Uterus (tissue), 3 donors: ENCODE measurements at regions not wholly inside any gene's neighbourhood (a gene's known extent, or its start where the extent isn't known, plus 50 kb on each side); places are given as distances from the start of the nearest gene placed in this dataset.
"Not testable (repeated sequence)": the region's sequence is repeated elsewhere in the genome, so short reads cannot be mapped to it uniquely, and the experiment has no call there.

Experiments used
- DNase-seq, 2 donors: peaks; one replicate each; pipeline ENCODE4 v3.0.0-alpha.2; 2019 to 2020
- H3K27ac ChIP-seq, 2 donors: fragments of 200-600 bp; sonication (generic); 1 replicate in 1 of 2; 2 replicates in 1 of 2; pipeline ENCODE4 v1.5.1; 2016 to 2018
- H3K27me3 ChIP-seq, 2 donors: fragments of 200-600 bp; sonication (generic); one replicate each; pipeline ENCODE4 v1.5.1; 2018 to 2019; ENCODE audit warnings: control low read depth in 1 of 2
- H3K36me3 ChIP-seq, 2 donors: fragments of 200-600 bp; sonication (generic); one replicate each; pipeline ENCODE4 v1.5.1; 2019; ENCODE audit warnings: control low read depth in 1 of 2
- H3K4me1 ChIP-seq, 2 donors: fragments of 200-600 bp; sonication (generic); one replicate each; pipeline ENCODE4 v1.5.1; 2018 to 2019; ENCODE audit warnings: control low read depth in 1 of 2
- H3K4me3 ChIP-seq, 2 donors: fragments of 200-600 bp; sonication (generic); 1 replicate in 1 of 2; 2 replicates in 1 of 2; pipeline ENCODE4 v1.5.1; 2018 to 2019; ENCODE audit warnings: mild to moderate bottlenecking in 1 of 2
- H3K9me3 ChIP-seq, 2 donors: fragments of 200-600 bp; sonication (generic); one replicate each; pipeline ENCODE4 v1.5.1; 2019; ENCODE audit warnings: control low read depth in 1 of 2
- CTCF ChIP-seq, 4 experiments: fragments of 200-600 bp in 2 of 4; fragments of 450-650 bp in 2 of 4; sonication (generic) in 2 of 4; IDR thresholded peaks; one replicate each; pipeline ENCODE4 v1.5.1; 2016 to 2019; ENCODE audit warnings: antibody characterized with exemption in 4 of 4, mild to moderate bottlenecking in 2 of 4, moderate library complexity in 1 of 4
- POLR2A ChIP-seq, 2 donors: fragments of 450-650 bp; IDR thresholded peaks; one replicate each; pipeline ENCODE4 v1.6.1; 2016; ENCODE audit warnings: antibody characterized with exemption in 2 of 2, mild to moderate bottlenecking in 1 of 2, moderate library complexity in 1 of 2
- intact Hi-C: fragments of 100-400 bp; cut with DNase I; formaldehyde crosslinking; loops from one replicate; pipeline ENCODE4 v1.15.1; 2023; ENCODE audit warnings: low total_unique reads
- donor health status: DM: yes; HTN: yes; CAD: no.

- H3K9me3 ChIP-seq = no peaks in the 10 kb centered on the region
- H3K4me1 ChIP-seq = no peaks in the 10 kb centered on the region
- intact Hi-C loops = loop anchor here (5.0 kb wide), 1 partner anchor 362 kb away; the partner anchor contains the start of gene ABTB2
- TF ChIP-seq POLR2A (IDR thresholded peaks at IDR 0.05) (no peak), CTCF (IDR thresholded peaks at IDR 0.05) (no peak)
- H3K27ac ChIP-seq = no peak overlapping the region
- no peak for DNase-seq
- H3K36me3 ChIP-seq = no peaks in the 10 kb centered on the region
- no peaks in the 10 kb centered on the region for H3K27me3 ChIP-seq
- no peak overlapping the region for H3K4me3 ChIP-seq
Observed at GRCh38 chr11:33994937-33995336, 56.6 kb upstream of the CAPRIN1 start.

- H3K4me1 ChIP-seq, DNase-seq, H3K36me3 ChIP-seq, H3K9me3 ChIP-seq, H3K27me3 ChIP-seq, intact Hi-C loops, H3K27ac ChIP-seq, H3K4me3 ChIP-seq: not testable (repeated sequence)
Observed at GRCh38 chr11:33991136-33991535, 60.4 kb upstream of the CAPRIN1 start.

GRCh38 chr11:33990131-33990530 lies 61.4 kb upstream of the CAPRIN1 start:
- H3K4me3 ChIP-seq, intact Hi-C loops, H3K4me1 ChIP-seq, H3K27me3 ChIP-seq, H3K27ac ChIP-seq, H3K36me3 ChIP-seq, DNase-seq, H3K9me3 ChIP-seq: not testable (repeated sequence)

GRCh38 chr11:33989461-33989860 lies 62.1 kb upstream of the CAPRIN1 start:
- Histone ChIP-seq H3K4me3 (no peak overlapping the region), H3K27ac (no peak overlapping the region), H3K9me3 (no peaks in the 10 kb centered on the region), H3K4me1 (no peaks in the 10 kb centered on the region), H3K27me3 (no peaks in the 10 kb centered on the region), H3K36me3 (no peaks in the 10 kb centered on the region)
- intact Hi-C loops = no loop called here
- no peak for TF ChIP-seq POLR2A (IDR thresholded peaks at IDR 0.05)
- TF ChIP-seq CTCF (IDR thresholded peaks at IDR 0.05) = no peak
- DNase-seq = no peak

- Histone ChIP-seq H3K27ac (no peak overlapping the region), H3K4me1 (no peaks in the 10 kb centered on the region), H3K27me3 (no peaks in the 10 kb centered on the region), H3K4me3 (no peak overlapping the region), H3K36me3 (no peaks in the 10 kb centered on the region), H3K9me3 (no peaks in the 10 kb centered on the region)
- no peak for TF ChIP-seq CTCF (IDR thresholded peaks at IDR 0.05)
- no peak for TF ChIP-seq POLR2A (IDR thresholded peaks at IDR 0.05)
- no peak for DNase-seq
- intact Hi-C loops = no loop called here
Observed at GRCh38 chr11:33988586-33989370, 62.8 kb upstream of the CAPRIN1 start.

GRCh38 chr11:33987975-33988580 lies 63.5 kb upstream of the CAPRIN1 start:
- DNase-seq = peak; percentile 49 to 57
- intact Hi-C loops = no loop called here

More at GRCh38 chr11:33987975-33988580, 63.5 kb upstream of the CAPRIN1 start:
- no peaks in the 10 kb centered on the region for H3K36me3 ChIP-seq
- no peak overlapping the region for H3K27ac ChIP-seq
- H3K4me3 ChIP-seq = no peak overlapping the region
- no peaks in the 10 kb centered on the region for H3K9me3 ChIP-seq
- no peaks in the 10 kb centered on the region for H3K4me1 ChIP-seq
- H3K27me3 ChIP-seq = no peaks in the 10 kb centered on the region
- TF ChIP-seq POLR2A (IDR thresholded peaks at IDR 0.05) = no peak
- TF ChIP-seq CTCF (IDR thresholded peaks at IDR 0.05) = peak; percentile 45 to 75 (median 66)
